ENCODE measurements at regions not wholly inside any gene's neighbourhood (a gene's known extent, or its start where the extent isn't known, plus 50 kb on each side); places are given as distances from the start of the nearest gene placed in this dataset.

GRCh38 chr5:93327605-93328004 is 253.4 kb downstream of the NR2F1-AS1 start:
- Histone ChIP-seq H2AFZ (ENCODE audit: low read depth, low read length) (no peak overlapping the region), H4K20me1 (replicated peaks; ENCODE audit: control insufficient read depth, extremely low read depth, insufficient read depth, low read length) (no peaks in the 10 kb centered on the region), H3K9ac (replicated peaks; ENCODE audit: extremely low read depth, insufficient read depth, low read length) (no peak overlapping the region), H3K36me3 (ENCODE audit: control insufficient read depth in 2 of 2, extremely low read depth in 1 of 2, insufficient read depth in 2 of 2, low read length in 2 of 2) (no peaks in the 10 kb centered on the region), H3K27me3 (ENCODE audit: control insufficient read depth in 2 of 2, insufficient read depth in 2 of 2, low read length in 2 of 2) (no peaks in the 10 kb centered on the region), H3K27ac (ENCODE audit: insufficient read depth, low read depth, low read length) (no peak overlapping the region), H3K79me2 (ENCODE audit: control insufficient read depth, insufficient read depth, low read length) (no peaks in the 10 kb centered on the region), H3K4me3 (replicated peaks in 1 of 3; ENCODE audit: insufficient read depth in 1 of 3, low read depth in 1 of 3, low read length in 3 of 3) (no peak overlapping the region), H3K9me3 (replicated peaks; ENCODE audit: control insufficient read depth, insufficient read depth, low read length) (no peaks in the 10 kb centered on the region), H3K4me1 (ENCODE audit: control insufficient read depth, extremely low read depth, insufficient read depth, low read length) (no peaks in the 10 kb centered on the region), H3K9me1 (replicated peaks; ENCODE audit: control insufficient read depth, extremely low read depth, insufficient read depth, low read length) (no peaks in the 10 kb centered on the region), H3K4me2 (ENCODE audit: insufficient read depth, low read length) (no peak overlapping the region)
- DNase-seq (ENCODE audit: low read depth, low spot score) = no peak
- intact Hi-C loops (cut with micrococcal nuclease) = no loop called here
- FAIRE-seq = no peak
- BruUV-seq (replicated peaks) = no TSS peak
- POLR2A ChIA-PET = no interaction called here
- dilution Hi-C loops (cut with MboI; ENCODE audit: extremely low pct_ligation_motif_present, low sequenced_read_pairs) = no loop called here
- TF ChIP-seq POLR2A (IDR thresholded peaks at IDR 0.05; ENCODE audit: low read depth, low read length) (no peak), POLR2AphosphoS5 (IDR thresholded peaks at IDR 0.05; ENCODE audit: insufficient read depth, low read depth, low read length) (no peak), FOS (IDR thresholded peaks at IDR 0.05; ENCODE audit: borderline replicate concordance, insufficient read depth, low read length) (no peak), MYC (IDR thresholded peaks at IDR 0.05; ENCODE audit: low read depth, low read length) (no peak)
- TF ChIP-seq, protein P1, sequence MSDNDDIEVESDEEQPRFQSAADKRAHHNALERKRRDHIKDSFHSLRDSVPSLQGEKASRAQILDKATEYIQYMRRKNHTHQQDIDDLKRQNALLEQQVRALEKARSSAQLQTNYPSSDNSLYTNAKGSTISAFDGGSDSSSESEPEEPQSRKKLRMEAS (IDR thresholded peaks at IDR 0.05; ENCODE audit: insufficient read depth, insufficient read length) = no peak
- CTCF ChIA-PET = interaction anchor here (1.3 kb wide), 1 partner anchor 16 kb away, joined by 4 read pairs; no protein-coding TSS in a partner anchor

- no peak overlapping the region for H3K27ac ChIP-seq (ENCODE audit: insufficient read depth, low read depth, low read length)
- intact Hi-C loops (cut with micrococcal nuclease) = no loop called here
- no TSS peak for BruUV-seq (replicated peaks)
- no peaks in the 10 kb centered on the region for H3K79me2 ChIP-seq (ENCODE audit: control insufficient read depth, insufficient read depth, low read length)
- H3K4me2 ChIP-seq (ENCODE audit: insufficient read depth, low read length) = no peak overlapping the region
- H3K27me3 ChIP-seq (ENCODE audit: control insufficient read depth in 2 of 2, insufficient read depth in 2 of 2, low read length in 2 of 2) = no peaks in the 10 kb centered on the region
- FAIRE-seq (no peak), DNase-seq (ENCODE audit: low read depth, low spot score) (no peak)
- no peaks in the 10 kb centered on the region for H3K9me1 ChIP-seq (replicated peaks; ENCODE audit: control insufficient read depth, extremely low read depth, insufficient read depth, low read length)
- no peaks in the 10 kb centered on the region for H3K36me3 ChIP-seq (ENCODE audit: control insufficient read depth in 2 of 2, extremely low read depth in 1 of 2, insufficient read depth in 2 of 2, low read length in 2 of 2)
- dilution Hi-C loops (cut with MboI; ENCODE audit: extremely low pct_ligation_motif_present, low sequenced_read_pairs) = no loop called here
- no peak overlapping the region for H3K9ac ChIP-seq (replicated peaks; ENCODE audit: extremely low read depth, insufficient read depth, low read length)
- no peak overlapping the region for H2AFZ ChIP-seq (ENCODE audit: low read depth, low read length)
- H3K4me3 ChIP-seq (replicated peaks in 1 of 3; ENCODE audit: insufficient read depth in 1 of 3, low read depth in 1 of 3, low read length in 3 of 3) = no peak overlapping the region
- POLR2A ChIA-PET = no interaction called here
- no peaks in the 10 kb centered on the region for H3K4me1 ChIP-seq (ENCODE audit: control insufficient read depth, extremely low read depth, insufficient read depth, low read length)
- no peaks in the 10 kb centered on the region for H4K20me1 ChIP-seq (replicated peaks; ENCODE audit: control insufficient read depth, extremely low read depth, insufficient read depth, low read length)
- CTCF ChIA-PET = no interaction called here
- TF ChIP-seq GATA2 (IDR thresholded peaks at IDR 0.05; ENCODE audit: insufficient read depth, insufficient read length, low read depth, low read length) = no peak
- no peak for TF ChIP-seq JUN (IDR thresholded peaks at IDR 0.05; ENCODE audit: borderline replicate concordance, insufficient read depth, insufficient read length, low read depth)
- TF ChIP-seq, protein P2, sequence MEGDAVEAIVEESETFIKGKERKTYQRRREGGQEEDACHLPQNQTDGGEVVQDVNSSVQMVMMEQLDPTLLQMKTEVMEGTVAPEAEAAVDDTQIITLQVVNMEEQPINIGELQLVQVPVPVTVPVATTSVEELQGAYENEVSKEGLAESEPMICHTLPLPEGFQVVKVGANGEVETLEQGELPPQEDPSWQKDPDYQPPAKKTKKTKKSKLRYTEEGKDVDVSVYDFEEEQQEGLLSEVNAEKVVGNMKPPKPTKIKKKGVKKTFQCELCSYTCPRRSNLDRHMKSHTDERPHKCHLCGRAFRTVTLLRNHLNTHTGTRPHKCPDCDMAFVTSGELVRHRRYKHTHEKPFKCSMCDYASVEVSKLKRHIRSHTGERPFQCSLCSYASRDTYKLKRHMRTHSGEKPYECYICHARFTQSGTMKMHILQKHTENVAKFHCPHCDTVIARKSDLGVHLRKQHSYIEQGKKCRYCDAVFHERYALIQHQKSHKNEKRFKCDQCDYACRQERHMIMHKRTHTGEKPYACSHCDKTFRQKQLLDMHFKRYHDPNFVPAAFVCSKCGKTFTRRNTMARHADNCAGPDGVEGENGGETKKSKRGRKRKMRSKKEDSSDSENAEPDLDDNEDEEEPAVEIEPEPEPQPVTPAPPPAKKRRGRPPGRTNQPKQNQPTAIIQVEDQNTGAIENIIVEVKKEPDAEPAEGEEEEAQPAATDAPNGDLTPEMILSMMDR (IDR thresholded peaks at IDR 0.05; ENCODE audit: extremely low read depth in 1 of 2, insufficient read depth in 1 of 2, low read depth in 1 of 2, low read length in 2 of 2) = no peak
- no peak for TF ChIP-seq POLR2A (IDR thresholded peaks at IDR 0.05; ENCODE audit: low read depth, low read length)
- no peak for TF ChIP-seq MYC (IDR thresholded peaks at IDR 0.05; ENCODE audit: low read depth, low read length)
- TF ChIP-seq EZH2 (IDR thresholded peaks at IDR 0.05; ENCODE audit: borderline replicate concordance, low read depth, low read length, severe bottlenecking) = no peak
- TF ChIP-seq FOS (IDR thresholded peaks at IDR 0.05; ENCODE audit: borderline replicate concordance, insufficient read depth, low read length) = no peak
- TF ChIP-seq, protein P1 (IDR thresholded peaks at IDR 0.05; ENCODE audit: insufficient read depth, insufficient read length) = no peak
- no peak for TF ChIP-seq POLR2AphosphoS5 (IDR thresholded peaks at IDR 0.05; ENCODE audit: insufficient read depth, low read depth, low read length)
- H3K9me3 ChIP-seq (replicated peaks; ENCODE audit: control insufficient read depth, insufficient read depth, low read length) = no peaks in the 10 kb centered on the region
Measured at GRCh38 chr5:93325946-93326345, 255.1 kb downstream of the NR2F1-AS1 start.

All from endothelial cell of umbilical vein (primary cell).